Brain microvascular endothelial cell (primary cell): ENCODE measurements at regions not wholly inside any gene's neighbourhood (a gene's known extent, or its start where the extent isn't known, plus 50 kb on each side); places are given as distances from the start of the nearest gene placed in this dataset.

Experiments used
- DNase-seq: peaks from one replicate; pipeline ENCODE4 v3.0.0-alpha.2; 2020
- H3K27ac ChIP-seq: fragments of 250-450 bp; sonication (Bioruptor Pico); 2 replicates; pipeline ENCODE4 v1.5.1; 2020; ENCODE audit warnings: mild to moderate bottlenecking, moderate library complexity
- H3K27me3 ChIP-seq: fragments of 250-450 bp; sonication (Bioruptor Pico); replicated peaks from 2 replicates; pipeline ENCODE4 v1.5.1; 2020; ENCODE audit warnings: mild to moderate bottlenecking
- H3K36me3 ChIP-seq: fragments of 250-450 bp; sonication (Bioruptor Pico); replicated peaks from 2 replicates; pipeline ENCODE4 v1.5.1; 2020; ENCODE audit warnings: mild to moderate bottlenecking
- H3K4me3 ChIP-seq: 2 replicates; pipeline ENCODE4 v1.5.1; 2011; ENCODE audit warnings: low read depth, mild to moderate bottlenecking, control low read depth, low read length, moderate library complexity
- CTCF ChIP-seq: IDR thresholded peaks from 2 replicates; pipeline ENCODE4 v1.5.1; 2011; ENCODE audit warnings: low read depth, mild to moderate bottlenecking, moderate library complexity, low read length, control low read depth, inconsistent platforms; ENCODE audit errors: missing control alignments
- in situ Hi-C: cut with HindIII; loops from 2 replicates; pipeline ENCODE4 v1.10.0; 2017; ENCODE audit warnings: low sequenced_read_pairs, low pct_ligation_motif_present

- no peaks in the 10 kb centered on the region for H3K27me3 ChIP-seq
- no peak for TF ChIP-seq CTCF
- no peak for DNase-seq
- in situ Hi-C loops, result no loop called here
- no peaks in the 10 kb centered on the region for H3K36me3 ChIP-seq
- H3K27ac ChIP-seq, result no peak overlapping the region
- H3K4me3 ChIP-seq, result no peak overlapping the region
These were observed 267.1 kb downstream of the TBC1D4 start for GRCh38 chr13:75214846-75215245.

GRCh38 chr13:75202981-75203380 lies 279.0 kb downstream of the TBC1D4 start:
- H3K36me3 ChIP-seq, result no peaks in the 10 kb centered on the region
- in situ Hi-C loops, result no loop called here
- TF ChIP-seq CTCF, result no peak
- no peak overlapping the region for H3K4me3 ChIP-seq
- H3K27ac ChIP-seq, result no peak overlapping the region
- no peaks in the 10 kb centered on the region for H3K27me3 ChIP-seq
- no peak for DNase-seq

DNA sequence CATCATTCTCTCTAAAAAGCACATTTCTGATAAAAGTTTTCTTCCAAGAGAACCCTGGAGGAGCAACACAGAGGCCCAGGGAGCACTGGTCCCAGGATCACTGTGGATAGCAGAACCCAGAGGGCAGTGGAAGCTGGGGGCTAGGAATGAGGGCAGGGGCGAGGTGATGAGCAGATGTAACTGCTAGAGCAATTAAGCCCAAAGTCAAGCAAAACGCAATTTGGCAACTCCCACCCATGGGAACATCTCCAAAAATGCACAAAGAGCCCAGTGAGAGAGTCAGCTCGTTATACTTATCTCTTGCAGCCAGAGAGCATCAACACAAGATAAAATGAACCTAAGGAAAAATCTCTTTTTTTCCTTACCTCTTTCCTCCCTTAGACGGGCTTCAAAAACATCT lies 284.2 kb downstream of the TBC1D4 start:
- no peak overlapping the region for H3K27ac ChIP-seq
- DNase-seq, result no peak
- H3K36me3 ChIP-seq, result no peaks in the 10 kb centered on the region
- no peak overlapping the region for H3K4me3 ChIP-seq
- in situ Hi-C loops, result no loop called here
- no peaks in the 10 kb centered on the region for H3K27me3 ChIP-seq
- no peak for TF ChIP-seq CTCF

- peak; percentile 73 for DNase-seq
- H3K4me3 ChIP-seq, result peak overlapping the region; percentile 9
- H3K27me3 ChIP-seq, result no peaks in the 10 kb centered on the region
- in situ Hi-C loops, result no loop called here
- peak overlapping the region; percentile 69 for H3K27ac ChIP-seq
- no peaks in the 10 kb centered on the region for H3K36me3 ChIP-seq
- peak; percentile 42 for TF ChIP-seq CTCF
These were observed 285.7 kb downstream of the TBC1D4 start for GRCh38 chr13:75196147-75196837.

GRCh38 chr13:75195495-75196146 lies 286.3 kb downstream of the TBC1D4 start:
- peak overlapping the region; percentile 69 for H3K27ac ChIP-seq
- DNase-seq, result peak; percentile 50
- no peaks in the 10 kb centered on the region for H3K27me3 ChIP-seq
- H3K36me3 ChIP-seq, result no peaks in the 10 kb centered on the region
- TF ChIP-seq CTCF, result no peak
- peak overlapping the region; percentile 9 for H3K4me3 ChIP-seq
- in situ Hi-C loops, result no loop called here
